ENCODE measurements at regions not wholly inside any gene's neighbourhood (a gene's known extent, or its start where the extent isn't known, plus 50 kb on each side); places are given as distances from the start of the nearest gene placed in this dataset.

- Histone ChIP-seq H4K20me1 (ENCODE audit: insufficient read depth) (no peaks in the 10 kb centered on the region), H3K9me2 (no peaks in the 10 kb centered on the region), H3K79me2 (ENCODE audit: insufficient read depth) (no peaks in the 10 kb centered on the region), H3K27ac (ENCODE audit: low read depth in 2 of 2, low read length in 1 of 2) (no peak overlapping the region), H3K27me3 (ENCODE audit: insufficient read depth) (no peaks in the 10 kb centered on the region; the same call in 1 of the 2 replicates), H3K4me1 (ENCODE audit: control insufficient read depth in 1 of 2, insufficient read depth in 2 of 2, low read depth in 1 of 2, low read length in 1 of 2) (no peaks in the 10 kb centered on the region), H3K36me3 (replicated peaks in 1 of 2; ENCODE audit: control insufficient read depth in 1 of 2, insufficient read depth in 2 of 2, low read length in 1 of 2) (no peaks in the 10 kb centered on the region), H3F3A (replicated peaks; ENCODE audit: insufficient read depth) (no peaks in the 10 kb centered on the region), H3K4me2 (no peak overlapping the region), H3K9me3 (no peaks in the 10 kb centered on the region), H3K4me3 (ENCODE audit: low read depth in 2 of 2, low read length in 1 of 2) (no peak overlapping the region), H2AFZ (ENCODE audit: low read depth) (no peak overlapping the region), H3K9ac (no peak overlapping the region)
- no peak for DNase-seq
- CTCF ChIA-PET, result no interaction called here
- TF ChIP-seq RAD21 (IDR thresholded peaks at IDR 0.05; ENCODE audit: low read length) (no peak), USF2 (IDR thresholded peaks at IDR 0.05; ENCODE audit: borderline replicate concordance, low read depth, low read length) (no peak), RCOR1 (IDR thresholded peaks at IDR 0.05; ENCODE audit: low read length) (no peak), TEAD4 (IDR thresholded peaks at IDR 0.05; ENCODE audit: borderline replicate concordance, insufficient read depth) (no peak), TCF12 (IDR thresholded peaks at IDR 0.05) (no peak), FOSL2 (IDR thresholded peaks at IDR 0.05; ENCODE audit: borderline replicate concordance, low read depth) (no peak), ZBTB33 (IDR thresholded peaks at IDR 0.05; ENCODE audit: borderline replicate concordance, low read depth) (no peak), ELF1 (IDR thresholded peaks at IDR 0.05) (no peak), POLR2AphosphoS5 (IDR thresholded peaks at IDR 0.05; ENCODE audit: low read depth, low read length) (no peak), REST (IDR thresholded peaks at IDR 0.05; ENCODE audit: low read depth, low read length) (no peak), SMC3 (IDR thresholded peaks at IDR 0.05; ENCODE audit: low read depth, low read length) (no peak), FOXJ3 (CRISPR knock-in tag; IDR thresholded peaks at IDR 0.05) (no peak), USF1 (IDR thresholded peaks at IDR 0.05; ENCODE audit: borderline replicate concordance, low read depth) (no peak), MXI1 (IDR thresholded peaks at IDR 0.05; ENCODE audit: low read depth, low read length) (no peak), TAF1 (IDR thresholded peaks at IDR 0.05; ENCODE audit: borderline replicate concordance, low read depth, low read length) (no peak), RXRA (IDR thresholded peaks at IDR 0.05; ENCODE audit: borderline replicate concordance, low read depth) (no peak), MAX (IDR thresholded peaks at IDR 0.05; ENCODE audit: low read depth) (no peak), NRF1 (IDR thresholded peaks at IDR 0.05; ENCODE audit: low read depth, low read length) (no peak), SIN3A (IDR thresholded peaks at IDR 0.05; ENCODE audit: borderline replicate concordance, low read depth, low read length) (no peak), MEF2A (IDR thresholded peaks at IDR 0.05; ENCODE audit: borderline replicate concordance, low read depth) (no peak)
- POLR2A ChIA-PET, result no interaction called here
- WGBS (ENCODE audit: low lambda C conversion rate), result 0% methylated on average over 7 of the region's 11 CpGs
These were observed 155.7 kb upstream of the SOX1 start for GRCh38 chr13:111911121-111911720.

Data from SK-N-SH (cell line).